Thoracic aorta (tissue), 2 donors: ENCODE measurements at regions not wholly inside any gene's neighbourhood (a gene's known extent, or its start where the extent isn't known, plus 50 kb on each side); places are given as distances from the start of the nearest gene placed in this dataset.
"Not testable (repeated sequence)": the region's sequence is repeated elsewhere in the genome, so short reads cannot be mapped to it uniquely, and the experiment has no call there.

ENCODE experiments used
- ATAC-seq: fragments of 150-250 bp; one replicate; pipeline ENCODE4 v1.8.0; 2017; ENCODE audit warnings: low read depth; ENCODE audit not compliant: insufficient number of reproducible peaks, low FRiP score
- DNase-seq: peaks from one replicate; pipeline ENCODE4 v3.0.0-alpha.2; 2020; ENCODE audit warnings: low spot score
- H3K27ac ChIP-seq, 2 donors: fragments of 200-600 bp; sonication (generic); 1 replicate in 1 of 2; 2 replicates in 1 of 2; pipeline ENCODE4 v1.5.1; 2016; ENCODE audit warnings: mild to moderate bottlenecking in 2 of 2, moderate library complexity in 2 of 2
- H3K27me3 ChIP-seq: fragments of 200-600 bp; sonication (generic); replicated peaks from 2 replicates; pipeline ENCODE4 v1.6.0; 2016; ENCODE audit warnings: mild to moderate bottlenecking; ENCODE audit not compliant: insufficient read depth
- H3K36me3 ChIP-seq: fragments of 200-600 bp; sonication (generic); one replicate; pipeline ENCODE4 v1.5.1; 2016
- H3K4me1 ChIP-seq, 2 donors: fragments of 200-600 bp; sonication (generic); 1 replicate in 1 of 2; 2 replicates in 1 of 2; pipeline versions ENCODE4 v1.5.1 to v1.6.0; 2016; ENCODE audit warnings: low read depth in 2 of 2, mild to moderate bottlenecking in 1 of 2; ENCODE audit not compliant: control insufficient read depth in 1 of 2
- H3K4me3 ChIP-seq: fragments of 200-600 bp; sonication (generic); 2 replicates; pipeline ENCODE4 v1.5.1; 2016; ENCODE audit warnings: mild to moderate bottlenecking
- H3K9me3 ChIP-seq: fragments of 200-600 bp; sonication (generic); 2 replicates; pipeline ENCODE4 v1.5.1; 2016
- TF ChIP-seq, protein P1 (sequence below): fragments of 200-600 bp; sonication (generic); IDR thresholded peaks from one replicate; pipeline ENCODE4 v1.5.1; 2019; ENCODE audit warnings: antibody characterized with exemption

DNA sequence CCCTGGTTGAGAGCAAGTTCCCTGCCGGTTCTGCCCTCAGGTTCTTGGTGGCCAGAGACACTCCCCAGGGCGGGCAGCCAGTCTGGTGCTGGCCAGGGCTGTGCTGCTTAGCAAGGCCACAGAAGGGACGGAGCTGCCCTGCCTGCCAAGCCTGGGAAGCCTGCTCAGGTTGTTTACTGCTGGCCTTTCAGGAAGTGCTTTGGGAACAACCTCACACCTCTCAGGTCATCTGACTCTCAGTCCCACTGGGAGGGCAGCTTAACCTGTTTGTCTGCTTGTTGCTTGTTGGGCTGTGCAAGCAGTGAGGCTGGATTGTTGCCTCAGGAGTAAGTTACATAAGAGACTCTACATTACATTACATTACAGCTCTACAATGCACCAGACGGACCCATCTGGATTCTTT lies 75.8 kb upstream of the AFDN start:
- Histone ChIP-seq H3K9me3 (no peaks in the 10 kb centered on the region), H3K4me1 (peaks cover 3 to 9% of the 10 kb centered on the region in 2 donors), H3K4me3 (no peak overlapping the region), H3K36me3 (no peaks in the 10 kb centered on the region), H3K27ac (no peak overlapping the region), H3K27me3 (no peaks in the 10 kb centered on the region)
- no peak for ATAC-seq
- DNase-seq, result no peak
- TF ChIP-seq, protein P1, sequence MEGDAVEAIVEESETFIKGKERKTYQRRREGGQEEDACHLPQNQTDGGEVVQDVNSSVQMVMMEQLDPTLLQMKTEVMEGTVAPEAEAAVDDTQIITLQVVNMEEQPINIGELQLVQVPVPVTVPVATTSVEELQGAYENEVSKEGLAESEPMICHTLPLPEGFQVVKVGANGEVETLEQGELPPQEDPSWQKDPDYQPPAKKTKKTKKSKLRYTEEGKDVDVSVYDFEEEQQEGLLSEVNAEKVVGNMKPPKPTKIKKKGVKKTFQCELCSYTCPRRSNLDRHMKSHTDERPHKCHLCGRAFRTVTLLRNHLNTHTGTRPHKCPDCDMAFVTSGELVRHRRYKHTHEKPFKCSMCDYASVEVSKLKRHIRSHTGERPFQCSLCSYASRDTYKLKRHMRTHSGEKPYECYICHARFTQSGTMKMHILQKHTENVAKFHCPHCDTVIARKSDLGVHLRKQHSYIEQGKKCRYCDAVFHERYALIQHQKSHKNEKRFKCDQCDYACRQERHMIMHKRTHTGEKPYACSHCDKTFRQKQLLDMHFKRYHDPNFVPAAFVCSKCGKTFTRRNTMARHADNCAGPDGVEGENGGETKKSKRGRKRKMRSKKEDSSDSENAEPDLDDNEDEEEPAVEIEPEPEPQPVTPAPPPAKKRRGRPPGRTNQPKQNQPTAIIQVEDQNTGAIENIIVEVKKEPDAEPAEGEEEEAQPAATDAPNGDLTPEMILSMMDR, result no peak

DNA sequence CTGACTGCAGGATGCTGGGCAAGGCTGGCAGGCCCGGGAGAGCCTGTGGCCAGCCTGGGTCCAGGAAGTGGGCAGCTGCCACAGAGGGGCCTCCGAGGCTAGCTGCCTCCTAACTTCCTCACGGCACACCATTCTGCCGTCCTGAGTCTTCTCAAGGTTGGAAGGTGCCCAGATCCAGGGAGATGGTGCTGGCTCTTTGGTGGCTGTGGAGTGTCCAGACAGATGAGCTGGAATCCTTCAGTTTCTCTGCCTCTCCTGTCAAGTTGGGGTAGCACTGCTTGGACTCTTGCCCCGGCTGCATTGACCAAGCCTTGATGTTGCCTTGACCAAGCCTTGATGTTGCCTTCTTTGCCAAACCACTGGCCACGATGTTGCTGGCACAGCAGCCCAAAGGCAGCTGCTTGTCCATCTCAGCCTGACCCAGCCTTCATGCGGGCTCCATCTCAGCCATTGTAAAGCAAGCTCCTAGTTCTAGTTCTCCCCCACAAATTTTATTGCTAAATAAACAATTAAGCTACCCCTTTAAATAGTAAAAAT lies 75.1 kb upstream of the AFDN start:
- Histone ChIP-seq H3K4me3 (no peak overlapping the region), H3K9me3 (no peaks in the 10 kb centered on the region), H3K27me3 (no peaks in the 10 kb centered on the region), H3K4me1 (peaks cover 3 to 9% of the 10 kb centered on the region in 2 donors), H3K36me3 (no peaks in the 10 kb centered on the region), H3K27ac (no peak overlapping the region)
- ATAC-seq (no peak), DNase-seq (no peak)
- TF ChIP-seq, protein P1, result no peak

DNA sequence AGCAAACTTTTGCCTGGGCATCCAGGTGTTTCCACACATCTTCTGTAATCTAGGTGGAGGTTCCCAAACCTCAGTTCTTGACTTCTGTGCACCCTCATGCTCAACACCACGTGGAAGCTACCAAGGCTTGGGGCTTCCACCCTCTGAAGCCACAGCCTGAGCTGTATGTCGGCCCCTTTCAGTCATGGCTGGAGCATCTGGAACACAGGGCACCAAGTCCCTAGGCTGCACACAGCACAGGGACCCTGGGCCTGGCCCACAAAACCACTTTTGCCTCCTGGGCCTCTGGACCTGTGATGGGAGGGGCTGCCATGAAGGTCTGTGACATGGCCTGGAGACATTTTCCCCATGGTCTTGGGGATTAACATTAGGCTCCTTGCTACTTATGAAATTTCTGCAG lies 73.4 kb upstream of the AFDN start:
- H3K4me3 ChIP-seq, H3K4me1 ChIP-seq, H3K9me3 ChIP-seq, ATAC-seq, H3K36me3 ChIP-seq, DNase-seq, H3K27ac ChIP-seq, H3K27me3 ChIP-seq: not testable (repeated sequence)

DNA sequence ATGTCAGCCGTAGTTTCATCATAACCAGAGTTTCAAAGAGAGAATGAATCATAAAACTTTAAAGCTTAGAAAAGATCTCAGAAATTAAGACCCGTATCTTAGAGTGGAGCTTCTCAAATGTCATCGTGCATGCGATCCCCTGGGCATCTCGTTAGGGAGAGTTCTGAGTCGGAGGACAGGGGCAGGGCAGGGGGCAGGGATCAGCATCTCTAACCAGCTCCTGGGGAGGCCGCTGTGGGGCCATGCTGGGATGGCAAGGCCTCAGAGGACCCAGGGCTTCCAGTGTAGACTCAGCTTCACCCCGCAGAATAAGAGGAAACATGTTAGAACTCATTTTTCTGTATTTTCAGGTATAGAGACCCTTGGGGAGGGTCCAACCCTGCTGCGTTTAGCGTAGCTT lies 72.0 kb upstream of the AFDN start:
- H3K4me3 ChIP-seq, result no peak overlapping the region
- H3K9me3 ChIP-seq, result no peaks in the 10 kb centered on the region
- H3K36me3 ChIP-seq, result no peaks in the 10 kb centered on the region
- ATAC-seq (no peak), DNase-seq (no peak)
- no peaks in the 10 kb centered on the region for H3K27me3 ChIP-seq
- H3K4me1 ChIP-seq, result peaks cover 3 to 9% of the 10 kb centered on the region in 2 donors
- H3K27ac ChIP-seq, result no peak overlapping the region
- TF ChIP-seq, protein P1, result no peak

DNA sequence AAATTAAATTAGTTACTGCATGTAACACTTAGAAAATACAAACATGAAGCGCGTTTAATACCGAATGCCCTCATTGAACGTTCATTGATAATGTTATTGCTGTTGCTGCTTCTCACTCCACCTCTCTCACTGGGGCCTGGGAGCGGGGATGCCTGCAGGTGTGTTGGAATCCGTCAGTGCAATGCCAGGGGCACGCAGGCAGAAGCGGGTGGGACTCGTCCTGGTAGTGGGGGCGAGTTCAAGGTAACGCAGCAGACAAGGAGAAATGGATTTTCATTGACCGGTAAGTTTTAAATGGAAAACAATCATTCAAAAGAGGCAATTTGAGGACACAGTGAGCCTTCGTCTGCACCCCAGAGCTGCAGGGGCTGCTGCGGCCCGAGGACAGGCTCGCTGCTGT lies 71.2 kb upstream of the AFDN start:
- Histone ChIP-seq H3K27ac (no peak overlapping the region), H3K27me3 (no peaks in the 10 kb centered on the region), H3K9me3 (no peaks in the 10 kb centered on the region), H3K4me1 (peaks cover 3 to 9% of the 10 kb centered on the region in 2 donors), H3K36me3 (no peaks in the 10 kb centered on the region), H3K4me3 (no peak overlapping the region)
- DNase-seq (no peak), ATAC-seq (no peak)
- TF ChIP-seq, protein P1, result no peak

DNA sequence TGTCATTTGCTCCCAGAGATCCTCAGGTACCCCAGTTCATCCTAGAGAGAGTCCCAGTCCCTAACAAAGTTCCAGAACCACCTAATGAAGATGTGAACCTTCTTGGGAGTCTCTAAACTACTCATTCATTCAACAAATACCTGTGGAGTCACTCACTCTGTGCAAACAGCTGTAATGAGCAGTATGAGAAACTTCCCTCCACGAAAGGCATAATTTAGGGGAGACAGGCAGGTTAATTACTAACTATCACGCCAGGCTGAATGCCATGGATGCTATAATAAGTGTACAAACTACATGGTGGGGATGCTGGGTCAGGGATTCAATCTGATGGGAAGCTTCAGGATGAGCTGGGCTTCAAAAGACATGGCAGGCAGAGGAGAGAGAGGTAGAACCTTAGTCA lies 70.1 kb upstream of the AFDN start:
- Histone ChIP-seq H3K4me3 (no peak overlapping the region), H3K36me3 (no peaks in the 10 kb centered on the region), H3K27me3 (no peaks in the 10 kb centered on the region), H3K27ac (no peak overlapping the region), H3K4me1 (peaks cover 6 to 9% of the 10 kb centered on the region in 2 donors), H3K9me3 (no peaks in the 10 kb centered on the region)
- TF ChIP-seq, protein P1, result no peak
- DNase-seq (no peak), ATAC-seq (no peak)
